Islet of Langerhans (tissue), 1 donor: ENCODE measurements at regions not wholly inside any gene's neighbourhood (a gene's known extent, or its start where the extent isn't known, plus 50 kb on each side); places are given as distances from the start of the nearest gene placed in this dataset.
"Not testable (repeated sequence)": the region's sequence is repeated elsewhere in the genome, so short reads cannot be mapped to it uniquely, and the experiment has no call there.

Experiments
- FAIRE-seq: peaks from one replicate; lab custom pipeline; 2011; peaks lifted over from hg19 to GRCh38; lab: Jason Lieb, UNC

DNA sequence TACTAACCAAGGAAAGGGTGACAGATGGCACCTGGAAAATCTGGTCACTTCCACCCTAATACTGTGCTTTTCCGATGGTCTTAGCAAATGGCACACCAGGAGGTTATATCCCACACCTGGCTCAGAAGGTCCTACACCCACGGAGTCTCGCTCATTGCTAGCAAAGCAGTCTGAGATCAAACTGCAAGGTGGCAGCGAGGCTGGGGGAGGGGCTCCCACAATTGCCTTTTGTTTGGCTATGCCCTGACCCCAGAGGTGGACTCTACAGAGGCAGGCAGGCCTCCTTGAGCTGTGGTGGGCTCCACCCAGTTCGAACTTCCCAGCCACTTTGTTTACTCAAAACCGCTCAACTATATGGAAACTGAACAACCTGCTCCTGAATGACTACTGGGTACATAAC lies 50.3 kb upstream of the UGT2B15 start:
- not testable (repeated sequence) for FAIRE-seq

DNA sequence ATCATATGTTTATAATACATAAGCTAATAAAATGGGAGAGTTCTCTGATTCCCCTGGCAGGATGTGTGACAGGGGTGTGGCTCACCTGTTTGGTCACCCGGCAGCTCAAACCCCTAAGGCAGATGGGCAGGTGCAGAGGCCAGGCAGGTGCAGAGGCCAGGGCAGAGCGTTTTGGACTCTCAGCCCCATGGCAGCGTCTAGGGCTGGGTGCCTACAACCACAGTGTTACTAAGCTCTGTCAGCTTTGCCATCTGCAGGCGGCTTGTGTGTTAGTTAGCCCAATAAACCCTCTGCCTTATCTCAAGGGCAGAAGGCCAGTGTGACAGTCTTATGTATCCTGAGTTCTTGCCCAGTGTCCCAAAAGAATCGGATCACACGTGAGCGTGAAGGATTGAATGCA lies 54.0 kb upstream of the UGT2B15 start:
- no peak for FAIRE-seq

DNA sequence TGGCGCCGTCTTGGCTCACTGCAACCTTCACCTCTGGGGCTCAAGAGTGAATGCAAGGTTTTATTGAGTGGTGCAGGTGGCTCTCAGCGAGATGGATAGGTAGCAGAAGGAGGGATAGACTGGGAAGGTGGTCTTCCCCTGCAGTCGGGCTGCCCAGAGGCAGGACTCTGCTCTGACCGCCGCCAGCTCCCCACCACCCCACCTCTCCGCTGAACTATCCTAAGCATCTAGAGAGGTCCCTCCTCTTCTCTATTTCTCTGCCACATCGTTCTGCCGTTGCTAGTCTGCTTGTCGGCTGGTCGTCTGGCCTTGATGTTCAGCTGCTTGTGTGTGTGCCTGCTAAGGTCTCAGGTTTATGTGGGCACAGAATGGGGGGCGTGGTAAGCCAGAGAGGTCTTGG lies 54.5 kb upstream of the UGT2B15 start:
- FAIRE-seq = no peak

DNA sequence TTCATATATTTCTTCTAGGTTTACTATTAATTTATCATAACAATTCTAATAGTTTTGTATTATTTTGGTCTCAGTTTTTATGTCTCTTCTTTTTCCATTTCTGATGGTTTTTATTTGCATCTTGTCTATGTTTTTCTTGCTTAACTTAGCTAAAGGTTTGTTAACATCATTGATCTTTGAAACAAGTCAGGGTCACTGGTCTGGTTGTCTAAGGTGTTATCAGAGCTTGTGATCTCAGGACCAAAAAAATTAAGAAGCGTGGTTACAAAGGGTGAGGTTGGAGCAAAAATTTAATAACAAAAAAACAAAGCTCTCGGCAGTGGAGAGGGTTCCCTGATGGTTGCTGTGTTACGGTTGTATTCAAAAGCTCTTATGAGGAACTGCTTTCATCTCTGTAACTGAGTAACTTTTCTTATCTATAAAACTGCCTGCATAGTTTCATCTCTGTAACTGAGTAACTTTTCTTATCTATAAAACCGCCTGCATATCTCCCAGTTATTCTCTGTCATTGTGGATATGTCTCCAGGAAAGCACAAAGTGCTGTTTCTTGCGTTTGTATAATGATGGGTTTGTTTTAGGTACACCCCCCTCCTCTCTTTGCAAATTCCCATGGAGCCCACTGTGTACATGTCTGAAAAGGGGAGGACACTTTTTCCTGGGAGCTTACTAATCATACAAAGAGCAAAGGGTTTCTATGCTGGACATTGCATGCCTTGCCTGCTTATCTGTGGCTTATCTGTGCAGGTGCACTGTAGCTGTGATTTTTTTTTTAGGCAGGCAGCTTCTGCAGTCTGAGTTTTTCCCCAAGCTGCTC lies 62.4 kb upstream of the UGT2B15 start:
- peak; percentile 82 for FAIRE-seq

DNA sequence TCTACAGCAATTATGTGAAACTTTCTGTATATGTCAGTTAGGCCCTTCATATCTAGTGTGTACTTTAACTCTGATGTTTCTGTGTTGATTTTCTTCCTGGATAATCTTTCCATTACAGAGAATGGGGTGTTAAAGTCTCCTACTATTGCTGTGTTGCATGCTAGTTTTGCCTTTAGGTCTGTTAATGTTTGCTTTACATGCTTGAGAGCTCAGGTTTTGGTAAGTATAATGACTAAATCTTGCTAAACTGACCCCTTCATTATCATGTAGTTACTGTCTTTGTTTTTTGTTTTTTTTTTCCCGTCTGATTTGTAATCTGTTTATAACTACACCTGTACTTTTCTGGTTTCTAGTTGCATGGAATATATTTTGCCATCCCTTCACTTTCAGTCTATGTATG lies 63.6 kb upstream of the UGT2B15 start:
- FAIRE-seq = peak; percentile 86

DNA sequence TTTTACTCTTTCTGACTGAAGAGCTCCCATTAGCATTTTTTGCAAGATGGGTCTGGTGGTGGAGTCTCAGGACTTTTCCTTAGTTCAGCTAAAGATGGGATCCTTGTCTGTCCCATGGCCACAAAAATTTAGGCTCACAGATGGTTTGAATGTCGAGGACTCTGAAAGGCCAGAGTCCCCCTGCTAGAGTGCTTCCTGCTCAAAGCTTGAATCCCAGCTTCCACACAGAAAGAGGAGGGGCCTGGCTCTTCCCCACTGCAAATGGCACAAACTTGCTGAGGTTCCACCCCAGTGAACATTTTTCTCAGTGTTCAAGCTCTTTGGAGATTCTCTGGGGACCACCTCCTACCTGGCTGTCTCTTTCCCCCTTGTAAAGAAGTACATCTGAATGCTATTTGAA lies 64.7 kb upstream of the UGT2B15 start:
- FAIRE-seq = no peak

DNA sequence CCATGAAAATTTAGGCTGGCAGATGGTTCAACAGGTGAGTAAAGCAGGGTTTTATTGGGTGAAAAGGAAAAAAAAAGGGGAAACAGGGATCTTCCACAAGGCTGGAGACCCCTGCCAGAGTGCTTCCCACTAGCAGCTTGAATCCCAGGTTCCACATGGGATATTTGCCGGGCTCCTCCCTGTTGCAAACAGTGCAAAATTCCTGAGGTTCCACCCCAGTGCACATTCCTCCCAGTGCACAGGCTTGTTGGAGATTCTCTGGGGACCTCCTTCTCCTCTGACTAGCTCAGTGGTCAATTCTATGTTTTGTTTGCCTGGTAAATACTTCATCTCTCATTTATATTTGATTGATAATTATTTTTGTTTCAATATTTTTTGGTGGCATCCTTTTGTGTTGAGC lies 66.4 kb upstream of the UGT2B15 start:
- no peak for FAIRE-seq

DNA sequence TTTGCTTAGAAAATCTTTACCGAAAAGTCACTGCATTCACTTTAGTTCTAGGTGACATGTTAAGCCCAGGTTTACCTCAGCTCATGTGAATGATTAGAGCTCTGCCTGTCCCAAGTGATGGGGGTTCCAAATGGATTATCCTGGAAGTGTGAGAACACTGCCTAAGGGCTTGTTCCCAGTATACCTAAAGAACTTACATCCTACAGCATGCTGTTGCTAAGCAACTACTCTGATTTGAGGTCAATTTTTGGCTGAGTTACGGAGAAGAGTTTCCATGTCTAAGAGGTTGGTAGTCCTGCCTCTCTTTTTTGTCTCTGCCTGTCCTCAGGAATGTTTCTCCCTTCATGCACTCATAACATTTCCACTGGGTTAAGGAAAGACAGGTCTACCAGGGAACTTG lies 67.6 kb upstream of the UGT2B15 start:
- FAIRE-seq = no peak

DNA sequence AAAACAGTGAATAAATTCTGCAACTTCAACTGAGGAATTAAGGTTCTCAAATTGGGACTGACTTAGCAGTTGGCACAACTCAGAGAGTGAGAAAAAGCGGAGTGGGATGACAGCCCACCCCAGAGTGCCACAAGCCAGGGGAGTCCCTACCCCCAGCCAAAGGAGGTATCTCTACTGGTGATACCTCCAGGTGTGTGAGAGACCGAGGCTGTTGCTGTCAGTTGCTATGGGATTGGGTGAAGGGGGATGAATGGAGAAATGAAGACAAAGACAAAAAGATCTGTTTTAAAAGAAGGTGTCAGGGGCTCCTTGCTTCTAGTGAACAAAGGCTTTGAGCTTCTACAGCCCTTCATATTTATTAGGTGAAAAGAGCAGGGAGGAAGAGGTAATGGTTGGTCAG lies 71.4 kb upstream of the UGT2B10 start:
- FAIRE-seq = no peak

DNA sequence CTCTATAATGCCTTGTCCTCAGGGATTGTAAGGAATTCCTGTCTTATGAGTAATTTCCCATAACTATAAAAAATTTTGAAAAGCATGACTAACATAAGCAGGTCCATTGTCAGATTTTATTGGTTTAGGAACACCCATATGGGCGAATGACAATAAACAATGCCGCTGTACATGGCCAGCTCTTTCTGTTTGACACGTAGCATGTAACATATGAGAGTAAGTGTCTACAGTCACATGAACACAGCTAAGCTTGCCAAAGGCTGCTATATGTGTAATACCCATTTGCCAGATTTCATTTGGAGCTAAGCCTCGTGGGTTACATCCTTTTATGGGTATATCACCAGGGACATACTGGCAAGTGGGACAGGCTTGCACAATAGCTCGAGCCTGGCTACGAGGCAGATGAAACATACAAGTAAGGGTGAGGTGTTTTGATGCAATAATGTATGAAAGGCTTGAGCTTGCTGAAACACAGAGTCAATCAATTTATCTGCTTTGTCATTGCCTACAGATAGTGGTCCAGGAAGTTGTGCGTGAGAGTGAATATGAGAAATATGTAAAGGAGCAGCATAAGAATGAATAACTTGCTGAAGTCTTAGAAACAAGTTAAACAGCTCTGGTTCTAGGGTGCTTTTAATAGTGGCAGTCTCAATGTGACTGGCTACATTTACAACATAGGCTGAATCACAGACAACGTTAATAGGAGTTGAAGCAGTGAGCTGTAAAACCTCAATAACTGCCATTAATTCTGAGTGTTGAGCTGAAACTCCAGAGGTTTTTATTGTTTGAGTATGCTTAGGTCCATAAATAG lies 67.4 kb upstream of the UGT2B10 start:
- no peak for FAIRE-seq

DNA sequence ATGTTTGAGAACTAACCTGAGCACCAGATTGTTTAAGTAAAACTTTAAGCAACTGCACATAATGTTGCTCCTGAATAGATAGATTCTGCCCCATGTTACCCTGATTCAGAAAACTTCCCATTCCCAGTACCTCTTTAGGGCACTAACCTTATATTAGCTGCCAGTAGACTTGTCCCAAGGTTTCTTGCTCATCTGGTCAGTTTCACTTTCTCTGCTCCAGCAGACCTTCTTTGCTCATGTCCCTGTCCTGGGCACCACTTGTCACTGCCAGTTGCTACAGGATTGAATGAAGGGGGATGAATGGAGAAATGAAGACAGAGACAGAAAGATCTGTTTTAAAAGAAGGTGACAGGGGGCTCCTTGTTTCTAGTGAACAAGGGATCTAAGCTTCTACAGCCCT lies 65.2 kb upstream of the UGT2B10 start:
- no peak for FAIRE-seq

DNA sequence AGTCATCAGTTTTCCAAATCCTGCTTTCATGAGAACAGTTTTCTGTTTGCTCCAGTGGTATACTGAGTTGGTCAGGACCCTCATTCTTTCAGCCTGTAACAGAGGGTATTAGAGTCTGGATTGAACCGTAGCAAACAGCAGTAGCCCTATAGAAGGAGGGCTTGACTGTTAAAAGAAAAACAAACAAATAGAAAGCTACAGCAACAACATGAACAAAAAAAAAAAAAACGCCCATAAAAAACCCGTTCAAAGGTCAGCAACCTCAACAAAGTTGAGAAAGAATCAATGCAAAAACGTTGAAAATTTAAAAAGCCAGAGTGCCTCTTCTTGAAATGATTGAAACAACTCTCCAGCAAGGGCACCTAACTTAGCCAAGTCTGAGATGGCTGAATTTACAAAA lies 64.7 kb upstream of the UGT2B10 start:
- no peak for FAIRE-seq

DNA sequence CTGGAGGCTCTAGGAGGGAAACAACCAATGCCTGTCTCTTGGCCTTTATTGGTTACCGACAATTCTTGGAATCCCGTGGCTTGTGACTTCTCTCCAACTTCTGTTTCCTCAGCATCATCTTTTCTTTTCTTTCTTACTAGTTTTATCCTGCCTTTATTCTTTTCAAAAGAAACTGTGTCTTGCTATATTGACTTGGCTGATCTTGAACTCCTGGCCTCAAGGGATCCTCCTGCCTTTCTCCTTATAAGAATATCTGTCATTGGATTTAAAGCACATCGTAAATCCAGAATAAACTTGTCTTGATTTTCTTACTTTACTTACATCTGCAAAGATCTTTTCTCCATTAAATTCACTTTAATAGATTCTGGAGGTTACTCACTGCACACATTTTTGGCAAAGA lies 49.9 kb upstream of the UGT2B10 start:
- FAIRE-seq = no peak
